ENCODE measurements at regions not wholly inside any gene's neighbourhood (a gene's known extent, or its start where the extent isn't known, plus 50 kb on each side); places are given as distances from the start of the nearest gene placed in this dataset.

GRCh38 chr10:78853864-78854263 is 214.9 kb upstream of the ZMIZ1 start:
- no peak for DNase-seq

- no peak for DNase-seq
These were observed 212.3 kb upstream of the ZMIZ1 start for GRCh38 chr10:78856421-78856820.

GRCh38 chr10:78857193-78857592 is 211.6 kb upstream of the ZMIZ1 start:
- no peak for DNase-seq

GRCh38 chr10:78859266-78859665 is 209.5 kb upstream of the ZMIZ1 start:
- no peak for DNase-seq

GRCh38 chr10:78859769-78860168 is 209.0 kb upstream of the ZMIZ1 start:
- DNase-seq, result no peak

- DNase-seq, result no peak
These were observed 208.4 kb upstream of the ZMIZ1 start for GRCh38 chr10:78860260-78860914.

- no peak for DNase-seq
These were observed 207.0 kb upstream of the ZMIZ1 start for GRCh38 chr10:78861529-78862327.

GRCh38 chr10:78862328-78862640 is 206.5 kb upstream of the ZMIZ1 start:
- DNase-seq, result no peak

- no peak for DNase-seq
These were observed 205.4 kb upstream of the ZMIZ1 start for GRCh38 chr10:78863140-78863905.

GRCh38 chr10:78863906-78864239 is 204.9 kb upstream of the ZMIZ1 start:
- DNase-seq, result no peak

GRCh38 chr10:78864761-78865537 is 203.8 kb upstream of the ZMIZ1 start:
- DNase-seq, result no peak

GRCh38 chr10:78865538-78865875 is 203.3 kb upstream of the ZMIZ1 start:
- DNase-seq, result no peak

GRCh38 chr10:78865931-78866717 is 202.6 kb upstream of the ZMIZ1 start:
- DNase-seq, result no peak

GRCh38 chr10:78866731-78867554 is 201.8 kb upstream of the ZMIZ1 start:
- DNase-seq, result no peak

GRCh38 chr10:78867555-78867939 is 201.2 kb upstream of the ZMIZ1 start:
- DNase-seq, result no peak

- DNase-seq, result no peak
These were observed 200.7 kb upstream of the ZMIZ1 start for GRCh38 chr10:78868048-78868447.

- no peak for DNase-seq
These were observed 200.3 kb upstream of the ZMIZ1 start for GRCh38 chr10:78868456-78868855.

GRCh38 chr10:78868861-78869260 is 199.9 kb upstream of the ZMIZ1 start:
- no peak for DNase-seq

- no peak for DNase-seq
These were observed 199.0 kb upstream of the ZMIZ1 start for GRCh38 chr10:78869508-78870454.

GRCh38 chr10:78870458-78870857 is 198.3 kb upstream of the ZMIZ1 start:
- DNase-seq, result no peak

- DNase-seq, result no peak
These were observed 197.0 kb upstream of the ZMIZ1 start for GRCh38 chr10:78871796-78872195.
